Amniotic stem cell (primary cell): ENCODE measurements at regions not wholly inside any gene's neighbourhood (a gene's known extent, or its start where the extent isn't known, plus 50 kb on each side); places are given as distances from the start of the nearest gene placed in this dataset.

Experiments
- DNase-seq: peaks from one replicate; lab custom pipeline; 2025; lab: John Stamatoyannopoulos, UW

- DNase-seq: no peak
Observed at GRCh38 chr1:216983823-216984222, 260.6 kb upstream of the ESRRG start.

- DNase-seq: no peak
Observed at GRCh38 chr1:216961516-216961915, 238.3 kb upstream of the ESRRG start.

DNA sequence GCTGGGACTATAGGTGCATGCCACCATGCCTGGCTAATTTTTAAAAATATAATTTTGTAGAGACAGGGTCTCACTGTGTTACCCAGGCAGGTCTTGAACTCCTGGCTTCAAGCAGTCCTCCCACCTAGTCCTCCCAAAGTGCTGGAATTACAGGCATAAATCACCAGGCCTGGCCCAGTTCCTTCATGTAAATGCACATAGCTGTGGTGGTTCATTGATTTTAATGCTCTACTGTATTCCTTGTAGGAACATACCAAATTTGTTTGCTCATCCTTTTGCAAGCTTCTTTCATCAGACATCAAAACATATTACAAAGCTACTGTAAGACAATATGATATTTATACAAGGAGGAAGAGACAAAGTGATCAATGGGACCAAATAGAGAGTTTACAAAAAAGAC is 237.5 kb upstream of the ESRRG start:
- no peak for DNase-seq

GRCh38 chr1:216958569-216958968 is 235.3 kb upstream of the ESRRG start:
- DNase-seq: no peak

GRCh38 chr1:216953495-216953894 is 230.3 kb upstream of the ESRRG start:
- no peak for DNase-seq

DNA sequence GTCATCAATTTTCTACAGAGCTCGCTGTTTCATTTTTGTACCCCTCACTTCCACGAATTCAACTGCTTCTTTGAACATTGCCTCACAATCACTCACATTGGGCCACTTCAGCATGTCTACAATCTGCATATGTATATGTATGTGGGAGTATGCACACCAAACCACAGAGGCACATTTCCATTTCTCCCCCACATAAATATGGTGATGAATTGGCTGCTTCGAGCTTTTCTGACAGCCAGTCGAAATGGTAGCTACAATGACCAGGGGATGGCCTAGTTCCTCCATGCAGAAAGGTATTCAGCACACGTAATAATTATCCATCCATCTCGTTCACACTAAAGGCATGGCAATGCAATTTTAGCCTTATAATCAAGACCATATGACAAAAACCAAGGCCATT is 229.6 kb upstream of the ESRRG start:
- no peak for DNase-seq

- DNase-seq: no peak
Observed at GRCh38 chr1:216945538-216946080, 222.4 kb upstream of the ESRRG start.

GRCh38 chr1:216944864-216945510 is 221.8 kb upstream of the ESRRG start:
- no peak for DNase-seq

DNA sequence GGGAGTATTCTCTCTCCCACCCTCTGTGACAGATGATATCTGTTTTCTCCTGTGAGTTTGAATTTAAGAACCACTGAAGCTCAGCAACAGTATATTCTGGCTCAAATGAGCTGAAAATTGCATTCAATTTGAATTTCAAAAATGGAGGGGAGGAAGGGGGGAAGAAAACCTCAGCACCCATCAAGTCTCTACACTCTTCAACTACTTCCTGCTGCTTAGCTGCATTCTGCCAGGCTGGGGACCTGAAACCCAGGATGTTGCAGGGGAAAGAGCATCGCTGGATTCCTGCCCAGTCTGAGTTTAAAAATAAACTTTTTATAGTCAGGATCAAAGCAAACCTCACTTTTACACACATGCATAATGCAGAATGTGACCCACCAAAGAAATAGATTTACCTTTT is 214.3 kb upstream of the ESRRG start:
- no peak for DNase-seq

DNA sequence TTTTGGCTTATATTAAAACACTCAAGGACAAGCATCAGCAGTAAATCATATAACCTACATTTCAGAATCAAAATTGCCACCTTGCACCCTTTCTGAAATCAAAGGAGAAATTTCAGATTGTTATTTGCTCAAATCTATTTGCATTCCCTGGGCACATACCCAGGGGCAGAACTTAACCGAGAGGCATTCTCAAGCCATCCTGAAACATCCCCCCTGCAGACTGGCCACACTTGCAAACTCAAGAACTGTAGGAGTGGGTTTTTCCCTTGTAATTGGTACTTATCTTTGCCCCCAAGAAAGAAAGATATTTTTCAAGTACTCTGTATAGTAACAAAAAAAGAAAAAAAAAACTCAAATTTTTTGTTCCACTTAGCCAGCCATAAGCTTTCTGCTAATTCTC is 213.6 kb upstream of the ESRRG start:
- no peak for DNase-seq

DNA sequence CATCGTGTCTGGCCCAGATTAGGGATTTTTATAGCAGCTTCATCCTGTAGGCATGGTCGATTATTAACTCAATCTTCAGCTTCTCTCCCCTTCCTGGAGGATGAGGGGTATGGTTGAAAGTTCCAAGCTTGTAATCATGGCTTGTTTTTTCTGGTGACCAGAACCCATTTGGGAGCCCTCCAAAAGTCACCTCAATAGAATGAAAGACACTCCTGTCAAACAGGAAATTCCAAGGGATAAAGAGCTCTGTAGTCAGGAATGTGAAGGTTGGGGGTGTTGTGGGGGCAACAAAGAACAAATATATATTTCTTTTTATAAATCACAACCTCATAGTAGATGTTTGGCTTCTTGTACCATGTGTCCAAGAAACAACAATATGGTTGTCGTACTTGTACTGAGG is 212.7 kb upstream of the ESRRG start:
- no peak for DNase-seq

DNA sequence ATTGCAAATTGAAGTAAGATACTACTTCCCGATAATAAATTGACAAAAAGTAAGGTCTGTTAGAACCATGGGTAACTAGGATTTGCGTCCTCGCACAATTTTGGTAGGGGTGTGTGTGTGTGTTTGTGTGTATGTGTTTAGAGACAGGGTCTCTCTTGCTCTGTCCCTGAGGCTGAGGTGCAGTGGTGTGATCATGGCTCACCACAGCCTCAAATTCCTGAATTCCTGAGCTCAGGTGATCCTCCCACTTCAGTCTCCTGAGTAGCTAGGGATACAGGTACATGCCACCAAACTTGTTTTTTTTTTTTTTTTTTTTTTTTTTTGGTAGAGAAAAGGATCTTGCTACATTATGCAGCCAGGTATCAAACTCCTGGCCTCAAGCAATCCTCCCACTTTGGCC is 209.2 kb upstream of the ESRRG start:
- DNase-seq: no peak

DNA sequence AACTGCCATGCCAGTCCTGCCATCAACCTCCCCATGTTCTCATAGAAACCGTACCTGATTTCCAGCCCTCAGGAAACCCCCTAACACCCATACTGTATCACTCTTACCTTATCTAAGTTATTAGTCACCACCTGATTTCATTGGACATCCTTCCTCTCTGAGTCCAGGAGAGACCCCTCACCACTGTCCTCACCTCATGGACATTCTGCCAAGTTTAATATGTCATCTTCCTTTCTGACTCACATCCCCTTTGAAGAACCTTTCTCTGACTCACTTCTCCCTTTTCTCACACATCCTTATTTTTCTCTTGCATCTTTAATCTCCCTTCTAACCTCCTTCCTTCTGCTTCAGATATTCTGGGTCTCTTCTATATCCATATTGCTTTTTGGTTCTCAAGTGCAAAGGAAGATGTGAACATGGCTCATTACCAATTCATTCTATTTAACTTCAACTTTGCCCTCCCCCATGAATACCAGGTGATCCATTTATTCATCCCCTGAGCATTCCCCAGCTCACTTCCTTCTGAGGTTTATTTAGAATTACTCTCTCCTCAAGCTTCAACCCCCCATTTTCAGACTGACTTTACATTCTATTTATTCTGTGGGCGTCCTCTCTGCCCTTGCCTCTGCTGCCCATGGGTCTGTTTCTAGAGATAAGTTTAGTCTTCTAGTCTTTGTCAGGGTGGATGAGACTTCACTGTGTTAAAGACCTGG is 206.8 kb upstream of the ESRRG start:
- no peak for DNase-seq

GRCh38 chr1:216927633-216928032 is 204.4 kb upstream of the ESRRG start:
- DNase-seq: no peak

- no peak for DNase-seq
Observed at GRCh38 chr1:216926720-216927510, 203.7 kb upstream of the ESRRG start.

DNA sequence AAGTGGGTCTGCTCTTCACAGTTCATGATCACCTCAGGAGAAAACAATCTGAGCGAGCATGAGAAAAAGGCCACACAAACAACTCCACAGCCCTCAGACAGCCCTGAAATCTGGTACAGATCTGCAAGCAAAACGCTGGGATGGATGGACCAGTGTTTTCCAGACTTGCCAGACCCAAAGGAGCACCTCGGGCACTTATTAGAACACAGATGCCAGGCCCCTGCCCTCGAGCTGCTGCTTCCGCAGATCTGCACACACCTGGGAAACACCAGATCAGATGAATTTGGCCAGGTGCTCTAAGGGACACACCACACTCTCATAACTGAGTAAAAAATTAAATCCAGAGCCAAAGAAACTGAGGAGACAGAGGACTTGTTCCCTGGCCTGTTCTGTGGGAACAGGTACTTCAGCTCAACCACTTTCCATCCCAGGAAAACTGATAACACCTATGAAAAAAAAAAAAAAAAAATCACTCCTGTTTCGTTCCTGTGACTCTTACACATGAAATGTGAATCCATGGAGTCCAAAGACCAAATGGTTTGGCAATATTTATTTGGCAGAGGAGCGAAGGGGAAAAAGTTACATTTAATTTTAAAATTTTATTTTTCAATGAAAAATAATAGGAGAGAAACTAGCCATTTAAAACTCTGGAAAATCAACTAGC is 202.9 kb upstream of the ESRRG start:
- DNase-seq: no peak

DNA sequence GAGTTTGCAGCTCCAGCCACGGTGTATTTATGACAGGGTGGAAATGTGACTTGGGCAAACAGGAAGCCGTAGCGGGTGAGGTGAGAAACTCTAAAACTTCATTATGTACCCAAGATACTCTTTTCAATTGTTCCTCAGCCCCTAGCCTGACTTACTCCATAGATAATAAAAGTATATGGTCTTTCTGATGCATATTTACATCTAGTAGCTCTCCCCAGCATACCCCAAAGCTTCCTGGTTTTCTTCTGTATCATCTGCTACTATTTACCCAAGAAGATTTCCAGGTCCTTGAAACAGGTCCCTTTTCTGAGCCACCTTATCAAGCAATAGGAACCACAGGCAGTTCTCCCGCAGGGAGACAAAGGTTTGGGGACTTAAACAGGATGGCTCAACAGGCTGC is 201.5 kb upstream of the ESRRG start:
- DNase-seq: no peak

DNA sequence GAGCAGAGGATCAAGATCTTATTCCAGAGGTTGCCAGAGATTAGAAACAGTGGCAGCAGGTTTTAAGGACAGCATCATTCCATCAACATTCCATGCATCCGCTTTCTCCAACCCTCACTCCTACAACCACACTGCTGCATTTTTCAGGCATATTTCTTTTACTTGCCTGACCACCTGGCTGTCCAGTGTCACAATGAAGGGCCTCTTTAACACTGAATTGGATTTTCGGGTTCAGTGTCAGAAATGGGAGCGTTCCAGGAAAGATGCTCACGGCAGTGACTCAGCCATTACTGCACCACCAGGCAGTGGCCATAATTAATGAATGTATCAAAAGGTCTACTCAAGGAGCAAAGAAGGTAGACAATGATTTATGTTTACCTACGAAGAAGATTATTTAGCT is 200.4 kb upstream of the ESRRG start:
- DNase-seq: no peak

DNA sequence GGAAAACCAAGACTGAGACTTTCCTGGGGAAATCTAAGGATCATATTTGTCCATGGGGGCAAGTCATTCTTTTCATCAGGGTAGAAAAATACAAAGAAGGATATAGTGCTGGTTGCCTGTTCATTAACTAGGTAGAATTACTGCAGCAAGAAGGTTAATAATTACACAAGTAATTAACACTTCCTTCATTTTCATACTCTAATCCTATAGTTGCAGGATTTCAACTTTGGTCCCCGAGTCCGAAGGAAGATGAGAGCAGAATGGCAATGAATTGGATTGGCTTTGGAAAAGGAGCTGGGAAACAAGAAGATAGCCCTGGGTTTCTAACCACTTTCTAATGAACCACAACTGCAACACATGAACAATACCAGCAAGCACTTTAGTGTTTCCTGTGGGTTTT is 199.2 kb upstream of the ESRRG start:
- no peak for DNase-seq

- no peak for DNase-seq
Observed at GRCh38 chr1:216921866-216922265, 198.6 kb upstream of the ESRRG start.

GRCh38 chr1:216919060-216919970 is 196.1 kb upstream of the ESRRG start:
- no peak for DNase-seq
